ENCODE measurements at regions not wholly inside any gene's neighbourhood (a gene's known extent, or its start where the extent isn't known, plus 50 kb on each side); places are given as distances from the start of the nearest gene placed in this dataset.

DNA sequence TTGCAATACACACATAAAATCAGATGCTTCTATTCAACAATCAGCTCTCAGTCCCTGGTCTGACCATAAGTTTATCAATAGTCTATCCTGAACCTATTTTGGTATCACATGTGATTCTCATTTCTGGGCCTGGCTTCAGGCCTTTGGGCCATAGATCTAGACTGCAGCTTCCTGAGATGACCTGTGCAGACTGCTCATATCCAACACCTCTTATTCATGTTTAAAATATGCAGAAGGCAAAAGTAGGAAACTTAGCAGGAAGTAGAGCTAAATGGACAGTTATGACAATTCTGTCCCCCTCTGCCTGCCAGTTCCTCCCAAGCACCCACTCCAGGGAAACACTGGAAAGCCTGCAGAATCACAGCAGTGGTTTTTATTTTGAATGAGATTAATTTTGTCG is 53.3 kb downstream of the C7orf25 start:
- Histone ChIP-seq H3K9me3 (no peaks in the 10 kb centered on the region), H3K4me3 (ENCODE audit: low read depth, low read length) (no peak overlapping the region), H3K4me1 (no peaks in the 10 kb centered on the region), H3K36me3 (no peaks in the 10 kb centered on the region), H3K27me3 (peaks cover 31% of the 10 kb centered on the region)
- TF ChIP-seq, protein P1, sequence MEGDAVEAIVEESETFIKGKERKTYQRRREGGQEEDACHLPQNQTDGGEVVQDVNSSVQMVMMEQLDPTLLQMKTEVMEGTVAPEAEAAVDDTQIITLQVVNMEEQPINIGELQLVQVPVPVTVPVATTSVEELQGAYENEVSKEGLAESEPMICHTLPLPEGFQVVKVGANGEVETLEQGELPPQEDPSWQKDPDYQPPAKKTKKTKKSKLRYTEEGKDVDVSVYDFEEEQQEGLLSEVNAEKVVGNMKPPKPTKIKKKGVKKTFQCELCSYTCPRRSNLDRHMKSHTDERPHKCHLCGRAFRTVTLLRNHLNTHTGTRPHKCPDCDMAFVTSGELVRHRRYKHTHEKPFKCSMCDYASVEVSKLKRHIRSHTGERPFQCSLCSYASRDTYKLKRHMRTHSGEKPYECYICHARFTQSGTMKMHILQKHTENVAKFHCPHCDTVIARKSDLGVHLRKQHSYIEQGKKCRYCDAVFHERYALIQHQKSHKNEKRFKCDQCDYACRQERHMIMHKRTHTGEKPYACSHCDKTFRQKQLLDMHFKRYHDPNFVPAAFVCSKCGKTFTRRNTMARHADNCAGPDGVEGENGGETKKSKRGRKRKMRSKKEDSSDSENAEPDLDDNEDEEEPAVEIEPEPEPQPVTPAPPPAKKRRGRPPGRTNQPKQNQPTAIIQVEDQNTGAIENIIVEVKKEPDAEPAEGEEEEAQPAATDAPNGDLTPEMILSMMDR (IDR thresholded peaks at IDR 0.05; ENCODE audit: low read depth, low read length) = no peak
- DNase-seq = no peak

DNA sequence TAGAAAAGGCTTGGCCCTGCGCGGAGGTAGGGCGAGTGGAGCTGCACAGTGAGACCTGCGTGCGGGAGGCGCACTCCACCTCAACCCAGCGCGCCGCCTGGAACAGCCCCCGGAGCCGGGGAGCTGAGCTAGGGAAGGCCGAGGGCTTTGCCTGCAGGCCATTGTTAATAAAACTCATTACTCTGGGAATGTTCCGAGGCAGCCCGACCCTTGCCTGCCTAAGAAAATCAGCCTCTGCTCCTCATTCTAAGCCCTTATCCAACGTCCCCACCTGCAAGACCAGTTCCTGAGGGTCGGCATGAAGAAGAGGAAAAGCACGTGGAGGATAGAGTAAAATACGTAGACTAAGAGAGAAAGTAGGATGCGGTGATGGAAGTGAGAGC is 55.3 kb downstream of the C7orf25 start:
- Histone ChIP-seq H3K9me3 (no peaks in the 10 kb centered on the region), H3K4me3 (ENCODE audit: low read depth, low read length) (peak overlapping the region; percentile 26), H3K27me3 (peaks cover 29% of the 10 kb centered on the region), H3K4me1 (no peaks in the 10 kb centered on the region), H3K36me3 (no peaks in the 10 kb centered on the region; the same call in 1 of the 2 replicates)
- TF ChIP-seq, protein P1 (IDR thresholded peaks at IDR 0.05; ENCODE audit: low read depth, low read length) = no peak
- DNase-seq = no peak

DNA sequence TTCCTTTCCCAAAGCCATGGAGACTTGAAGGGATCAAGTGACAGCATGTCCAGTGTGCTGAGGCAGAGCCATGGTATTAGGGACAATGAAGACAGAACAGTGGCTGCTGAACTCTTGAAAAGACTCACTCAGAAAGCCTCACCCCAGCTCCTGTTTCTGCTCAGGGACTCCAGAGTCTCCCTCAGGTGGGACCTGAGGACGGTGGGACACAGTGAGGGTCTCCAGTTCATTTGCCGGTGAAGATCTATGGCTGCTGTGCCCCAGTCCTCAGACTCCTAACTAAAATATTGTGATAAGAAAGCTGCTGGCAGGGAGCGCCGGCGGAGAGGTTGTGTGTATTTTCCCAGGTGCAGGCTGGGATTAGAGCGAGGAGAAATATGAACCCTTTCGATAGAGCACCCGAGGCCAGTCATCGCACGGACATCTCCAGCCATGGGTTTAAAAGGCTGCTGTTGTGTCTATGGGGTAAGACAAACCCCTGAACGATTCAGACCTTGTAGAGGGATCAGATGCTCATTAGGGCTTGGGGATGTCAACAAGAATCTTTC is 57.2 kb downstream of the C7orf25 start:
- no peak overlapping the region for H3K4me3 ChIP-seq (ENCODE audit: low read depth, low read length)
- no peak for DNase-seq
- H3K9me3 ChIP-seq = no peaks in the 10 kb centered on the region
- peaks cover 29% of the 10 kb centered on the region for H3K27me3 ChIP-seq
- TF ChIP-seq, protein P1 (IDR thresholded peaks at IDR 0.05; ENCODE audit: low read depth, low read length) = no peak
- no peaks in the 10 kb centered on the region; the same call in 1 of the 2 replicates for H3K36me3 ChIP-seq
- H3K4me1 ChIP-seq = no peaks in the 10 kb centered on the region

DNA sequence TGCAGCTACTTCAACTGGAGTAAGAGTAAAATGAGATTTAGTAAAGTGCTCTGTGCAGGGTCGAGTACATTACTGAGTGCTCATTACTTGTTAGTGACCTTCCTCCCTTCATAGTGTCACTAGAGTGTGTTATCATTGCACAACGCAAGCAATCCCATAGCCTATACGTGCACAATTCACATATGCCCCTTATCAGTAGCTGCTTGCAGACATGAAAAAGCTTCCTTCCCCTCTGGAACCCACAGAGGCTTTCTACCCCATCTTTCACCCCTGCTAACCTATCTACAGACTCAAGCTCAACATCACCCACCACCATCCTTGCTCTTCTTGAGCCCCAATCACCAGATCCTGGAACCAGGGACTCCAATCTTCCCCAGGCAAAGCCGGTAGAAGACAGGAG is 59.3 kb downstream of the C7orf25 start:
- TF ChIP-seq, protein P1 (IDR thresholded peaks at IDR 0.05; ENCODE audit: low read depth, low read length) = no peak
- no peak for DNase-seq
- Histone ChIP-seq H3K9me3 (no peaks in the 10 kb centered on the region), H3K4me1 (no peaks in the 10 kb centered on the region), H3K36me3 (no peaks in the 10 kb centered on the region; the same call in 1 of the 2 replicates), H3K4me3 (ENCODE audit: low read depth, low read length) (no peak overlapping the region), H3K27me3 (peaks cover 29% of the 10 kb centered on the region)

DNA sequence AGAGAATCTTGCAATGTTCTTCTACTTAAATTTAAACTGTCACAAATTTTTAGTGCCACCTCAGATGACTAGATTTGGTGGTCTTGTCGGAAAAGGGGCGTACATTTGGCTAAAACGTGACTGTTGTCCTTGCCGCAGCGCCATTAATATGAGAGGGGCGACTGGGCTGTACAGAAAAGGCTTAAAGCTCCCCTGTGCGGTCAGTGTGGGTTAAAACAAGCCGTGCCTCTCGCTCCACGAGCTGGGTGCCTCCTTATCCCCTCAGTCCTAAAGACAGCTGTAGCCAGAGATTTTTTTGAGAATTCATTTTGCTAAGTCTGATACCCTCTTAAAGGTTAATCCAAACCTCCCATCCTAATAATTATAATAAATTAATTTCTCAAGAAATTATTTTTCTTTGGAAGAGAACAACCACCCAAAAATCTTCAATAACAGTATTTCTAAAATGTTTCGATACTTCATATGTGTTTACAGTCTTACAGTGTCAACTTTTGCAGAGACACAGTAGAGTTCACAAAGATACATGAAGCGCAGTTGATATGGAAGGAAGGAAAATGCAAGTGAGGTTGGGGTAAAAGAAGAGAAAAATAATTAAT is 68.6 kb downstream of the C7orf25 start:
- TF ChIP-seq, protein P1 (IDR thresholded peaks at IDR 0.05; ENCODE audit: low read depth, low read length) = peak; percentile 69
- Histone ChIP-seq H3K9me3 (no peaks in the 10 kb centered on the region), H3K36me3 (no peaks in the 10 kb centered on the region), H3K27me3 (peaks cover 14% of the 10 kb centered on the region; the same call in 1 of the 2 replicates), H3K4me3 (ENCODE audit: low read depth, low read length) (no peak overlapping the region; the same call in 1 of the 2 replicates), H3K4me1 (no peaks in the 10 kb centered on the region)
- DNase-seq = peak; percentile 63

DNA sequence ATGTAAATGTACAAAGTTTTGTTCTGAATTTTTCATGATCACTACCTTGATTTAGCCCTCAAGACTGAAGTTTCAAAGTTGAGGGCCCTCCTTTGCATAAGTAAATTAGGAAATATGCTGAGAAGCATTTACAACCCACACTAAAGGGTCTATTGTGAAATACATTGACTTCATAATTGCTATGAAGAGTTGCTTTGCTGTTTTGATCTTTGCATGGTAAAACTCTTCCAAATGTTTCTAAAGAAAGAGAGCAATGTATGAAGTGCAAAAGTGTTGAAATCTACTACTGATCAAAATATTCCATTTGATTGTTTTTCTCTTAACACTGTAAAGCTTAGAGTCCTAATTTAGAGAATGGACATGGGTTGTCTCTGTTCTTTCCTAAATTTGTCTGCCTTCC is 77.2 kb downstream of the C7orf25 start:
- Histone ChIP-seq H3K4me1 (no peaks in the 10 kb centered on the region), H3K4me3 (ENCODE audit: low read depth, low read length) (no peak overlapping the region), H3K9me3 (no peaks in the 10 kb centered on the region), H3K27me3 (peaks cover 9% of the 10 kb centered on the region), H3K36me3 (no peaks in the 10 kb centered on the region)
- TF ChIP-seq, protein P1 (IDR thresholded peaks at IDR 0.05; ENCODE audit: low read depth, low read length) = no peak
- DNase-seq = no peak
